H9 (cell line): ENCODE measurements at regions not wholly inside any gene's neighbourhood (a gene's known extent, or its start where the extent isn't known, plus 50 kb on each side); places are given as distances from the start of the nearest gene placed in this dataset.

ENCODE experiments used
- DNase-seq: peaks from one replicate; pipeline ENCODE4 v3.0.0-alpha.2; 2017
- H2AFZ ChIP-seq: one replicate; pipeline ENCODE4 v1.6.1; 2013; ENCODE audit warnings: mild to moderate bottlenecking, low read length, control low read depth, moderate library complexity
- H2AK5ac ChIP-seq: 2 replicates; pipeline ENCODE4 v1.6.1; 2013; ENCODE audit warnings: low read length, control low read depth, mixed read lengths; ENCODE audit not compliant: insufficient read length
- H2BK120ac ChIP-seq: one replicate; pipeline ENCODE4 v1.6.1; 2013; ENCODE audit warnings: low read depth, mild to moderate bottlenecking, low read length, control low read depth, inconsistent platforms; ENCODE audit not compliant: poor library complexity, severe bottlenecking
- H2BK12ac ChIP-seq: 2 replicates; pipeline ENCODE4 v1.6.1; 2013; ENCODE audit warnings: low read length, control low read depth, mixed read lengths, low read depth; ENCODE audit not compliant: insufficient read length
- H2BK15ac ChIP-seq: 2 replicates; pipeline ENCODE4 v1.6.1; 2013; ENCODE audit warnings: low read depth, low read length, control low read depth
- H2BK20ac ChIP-seq: one replicate; pipeline ENCODE4 v1.6.1; 2013; ENCODE audit warnings: low read depth, mild to moderate bottlenecking, low read length, control low read depth, inconsistent platforms; ENCODE audit not compliant: poor library complexity, severe bottlenecking
- H2BK5ac ChIP-seq: 2 replicates; pipeline ENCODE4 v1.6.1; 2013; ENCODE audit warnings: low read length, control low read depth, mixed read lengths; ENCODE audit not compliant: insufficient read length
- H3K14ac ChIP-seq: 2 replicates; pipeline ENCODE4 v1.6.1; 2013; ENCODE audit warnings: low read length, control low read depth; ENCODE audit not compliant: insufficient read depth
- H3K18ac ChIP-seq: 2 replicates; pipeline ENCODE4 v1.6.1; 2013; ENCODE audit warnings: low read depth, mild to moderate bottlenecking, mixed read lengths, low read length, control low read depth; ENCODE audit not compliant: insufficient read length
- H3K23ac ChIP-seq: 2 replicates; pipeline ENCODE4 v1.6.1; 2013; ENCODE audit warnings: low read length, control low read depth, mixed read lengths, low read depth; ENCODE audit not compliant: insufficient read length
- H3K23me2 ChIP-seq: 2 replicates; pipeline ENCODE4 v1.6.1; 2013; ENCODE audit warnings: low read depth, mild to moderate bottlenecking, mixed read lengths, low read length, control low read depth; ENCODE audit not compliant: insufficient read length, poor library complexity, severe bottlenecking
- H3K27ac ChIP-seq: 2 replicates; pipeline ENCODE4 v1.5.1; 2013; ENCODE audit warnings: low read length, control low read depth, mixed read lengths, low read depth; ENCODE audit not compliant: insufficient read length
- H3K27me3 ChIP-seq: 2 replicates; pipeline ENCODE4 v1.6.1; 2013; ENCODE audit warnings: low read length, control low read depth, inconsistent platforms; ENCODE audit not compliant: insufficient read depth
- H3K4ac ChIP-seq: 2 replicates; pipeline ENCODE4 v1.6.1; 2013; ENCODE audit warnings: low read depth, mild to moderate bottlenecking, control low read depth, inconsistent platforms, low read length, moderate library complexity
- H3K4me1 ChIP-seq: 2 replicates; pipeline ENCODE4 v1.6.1; 2013; ENCODE audit warnings: low read length, control low read depth, inconsistent platforms; ENCODE audit not compliant: insufficient read depth
- H3K4me2 ChIP-seq: 2 replicates; pipeline ENCODE4 v1.6.1; 2013; ENCODE audit warnings: low read length, control low read depth, mixed read lengths; ENCODE audit not compliant: insufficient read length, insufficient read depth
- H3K56ac ChIP-seq: 2 replicates; pipeline ENCODE4 v1.6.1; 2013; ENCODE audit warnings: low read depth, mild to moderate bottlenecking, mixed read lengths, low read length, control low read depth; ENCODE audit not compliant: insufficient read length
- H3K79me1 ChIP-seq: 2 replicates; pipeline ENCODE4 v1.6.1; 2013; ENCODE audit warnings: low read depth, mild to moderate bottlenecking, moderate library complexity, low read length, control low read depth, inconsistent platforms; ENCODE audit not compliant: insufficient read depth, poor library complexity, severe bottlenecking
- H3K79me2 ChIP-seq: 2 replicates; pipeline ENCODE4 v1.6.1; 2013; ENCODE audit warnings: low read length, control low read depth, inconsistent platforms; ENCODE audit not compliant: insufficient read depth
- H3K9ac ChIP-seq: 2 replicates; pipeline ENCODE4 v1.6.1; 2013; ENCODE audit warnings: low read length, control low read depth, mixed read lengths; ENCODE audit not compliant: insufficient read length; ENCODE audit errors: extremely low read depth
- H3K9me3 ChIP-seq: one replicate; pipeline ENCODE4 v1.6.1; 2013; ENCODE audit warnings: low read depth, low read length, inconsistent platforms; ENCODE audit not compliant: control insufficient read depth
- H3T11ph ChIP-seq: one replicate; pipeline ENCODE4 v1.6.1; 2013; ENCODE audit warnings: mild to moderate bottlenecking, low read length, control low read depth, inconsistent platforms
- H4K20me1 ChIP-seq: one replicate; pipeline ENCODE4 v1.6.1; 2013; ENCODE audit not compliant: control insufficient read depth, insufficient read length, insufficient read depth
- H4K5ac ChIP-seq: 2 replicates; pipeline ENCODE4 v1.6.1; 2013; ENCODE audit warnings: low read depth, mild to moderate bottlenecking, mixed read lengths, low read length, control low read depth; ENCODE audit not compliant: insufficient read length
- H4K8ac ChIP-seq: replicated peaks from 2 replicates; pipeline ENCODE4 v1.6.1; 2013; ENCODE audit warnings: low read length, control low read depth, mixed read lengths, low read depth; ENCODE audit not compliant: insufficient read length
- H4K91ac ChIP-seq: 2 replicates; pipeline ENCODE4 v1.6.1; 2013; ENCODE audit warnings: low read depth, mild to moderate bottlenecking, moderate library complexity, mixed read lengths, low read length, control low read depth; ENCODE audit not compliant: insufficient read length
- H3K27ac Mint-ChIP-seq, 3 experiments: 2 replicates in 2 of 3; 3 replicates in 1 of 3; pipeline ENCODE4 v1.8.0; 2020 to 2021; ENCODE audit warnings: mixed read lengths in 3 of 3, mild to moderate bottlenecking in 1 of 3, moderate library complexity in 1 of 3
- H3K27me3 Mint-ChIP-seq: 2 replicates; pipeline ENCODE4 v1.8.0; 2021; ENCODE audit warnings: low read depth, mild to moderate bottlenecking, moderate library complexity, mixed read lengths
- H3K36me3 Mint-ChIP-seq, 3 experiments: 2 replicates in 2 of 3; 3 replicates in 1 of 3; pipeline ENCODE4 v1.8.0; 2020 to 2021; ENCODE audit warnings: low read depth in 3 of 3, mixed read lengths in 3 of 3; ENCODE audit not compliant: insufficient read depth in 1 of 3
- H3K4me1 Mint-ChIP-seq, 2 experiments: 2 replicates each; pipeline ENCODE4 v1.8.0; 2020; ENCODE audit warnings: mixed read lengths in 2 of 2
- H3K4me3 Mint-ChIP-seq, 2 experiments: 2 replicates in 1 of 2; 3 replicates in 1 of 2; pipeline ENCODE4 v1.8.0; 2020 to 2021; ENCODE audit warnings: mild to moderate bottlenecking in 2 of 2, mixed read lengths in 2 of 2, moderate library complexity in 1 of 2
- H3K9me3 Mint-ChIP-seq, 2 experiments: 2 replicates in 1 of 2; 3 replicates in 1 of 2; pipeline ENCODE4 v1.8.0; 2020; ENCODE audit warnings: mild to moderate bottlenecking in 2 of 2, mixed read lengths in 2 of 2, moderate library complexity in 1 of 2
- WGBS: extraction: QIAGEN DNeasy Blood & Tissue Kit; methylation state at CpG from one replicate; pipeline ENCODE4 v1.1.7; 2013; ENCODE audit warnings: missing lambda C conversion rate, low lambda C conversion rate, mixed read lengths; ENCODE audit not compliant: insufficient read length; ENCODE audit errors: extremely low coverage; 5-methylcytosine and 5-hydroxymethylcytosine counted together
- TF ChIP-seq, protein P1 (sequence below): fragments of 200-600 bp; sonication (generic); conservative IDR thresholded peaks from 3 replicates; pipeline ENCODE4 v1.8.0; 2021; ENCODE audit warnings: antibody characterized with exemption, mild to moderate bottlenecking

GRCh38 chr9:91131433-91131839, 230.3 kb downstream of the AUH start:
- Histone ChIP-seq H3K23ac (no peak overlapping the region), H3K4ac (no peak overlapping the region), H3K4me2 (no peak overlapping the region), H4K5ac (no peak overlapping the region), H4K20me1 (no peaks in the 10 kb centered on the region), H3K9ac (no peak overlapping the region), H2AFZ (no peak overlapping the region), H2BK5ac (no peak overlapping the region), H3K23me2 (no peaks in the 10 kb centered on the region), H3K79me2 (no peaks in the 10 kb centered on the region), H3K27me3 (no peaks in the 10 kb centered on the region), H4K8ac (no peak overlapping the region), H3K18ac (no peak overlapping the region), H2BK15ac (no peak overlapping the region), H3K9me3 (no peaks in the 10 kb centered on the region), H2AK5ac (no peak overlapping the region), H3K4me1 (no peaks in the 10 kb centered on the region), H2BK12ac (no peak overlapping the region), H2BK120ac (no peak overlapping the region), H3K14ac (no peak overlapping the region), H3K56ac (no peak overlapping the region), H3K79me1 (no peaks in the 10 kb centered on the region), H3K27ac (no peak overlapping the region), H3T11ph (no peak overlapping the region), H4K91ac (no peak overlapping the region), H2BK20ac (no peak overlapping the region)
- Mint-ChIP-seq H3K27me3 (no peaks in the 10 kb centered on the region), H3K9me3 (peaks cover 0 to 8% of the 10 kb centered on the region in 2 experiments; a peak in 4 of 5 replicates), H3K4me1 (no peaks in the 10 kb centered on the region), H3K4me3 (no peak overlapping the region), H3K27ac (no peak overlapping the region), H3K36me3 (no peaks in the 10 kb centered on the region; a peak in 1 of 7 replicates)
- WGBS = no CpG with 5 or more reads among the region's 8 CpGs
- no peak for DNase-seq
- TF ChIP-seq, protein P1, sequence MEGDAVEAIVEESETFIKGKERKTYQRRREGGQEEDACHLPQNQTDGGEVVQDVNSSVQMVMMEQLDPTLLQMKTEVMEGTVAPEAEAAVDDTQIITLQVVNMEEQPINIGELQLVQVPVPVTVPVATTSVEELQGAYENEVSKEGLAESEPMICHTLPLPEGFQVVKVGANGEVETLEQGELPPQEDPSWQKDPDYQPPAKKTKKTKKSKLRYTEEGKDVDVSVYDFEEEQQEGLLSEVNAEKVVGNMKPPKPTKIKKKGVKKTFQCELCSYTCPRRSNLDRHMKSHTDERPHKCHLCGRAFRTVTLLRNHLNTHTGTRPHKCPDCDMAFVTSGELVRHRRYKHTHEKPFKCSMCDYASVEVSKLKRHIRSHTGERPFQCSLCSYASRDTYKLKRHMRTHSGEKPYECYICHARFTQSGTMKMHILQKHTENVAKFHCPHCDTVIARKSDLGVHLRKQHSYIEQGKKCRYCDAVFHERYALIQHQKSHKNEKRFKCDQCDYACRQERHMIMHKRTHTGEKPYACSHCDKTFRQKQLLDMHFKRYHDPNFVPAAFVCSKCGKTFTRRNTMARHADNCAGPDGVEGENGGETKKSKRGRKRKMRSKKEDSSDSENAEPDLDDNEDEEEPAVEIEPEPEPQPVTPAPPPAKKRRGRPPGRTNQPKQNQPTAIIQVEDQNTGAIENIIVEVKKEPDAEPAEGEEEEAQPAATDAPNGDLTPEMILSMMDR = no peak
